ENCODE measurements at regions not wholly inside any gene's neighbourhood (a gene's known extent, or its start where the extent isn't known, plus 50 kb on each side); places are given as distances from the start of the nearest gene placed in this dataset.

- no peak for TF ChIP-seq POLR2AphosphoS5 (IDR thresholded peaks at IDR 0.05; ENCODE audit: borderline replicate concordance, low read depth, low read length)
- no peak for TF ChIP-seq EZH2 (IDR thresholded peaks at IDR 0.05)
Measured at GRCh38 chr10:90193240-90193985, 492.0 kb downstream of the KIF20B start.
